Mucosa of stomach (tissue), 1 donor: ENCODE measurements at regions not wholly inside any gene's neighbourhood (a gene's known extent, or its start where the extent isn't known, plus 50 kb on each side); places are given as distances from the start of the nearest gene placed in this dataset.

ENCODE experiments used
- H3K27me3 ChIP-seq: one replicate; pipeline ENCODE4 v1.7.0; 2013; ENCODE audit warnings: mild to moderate bottlenecking, low read length; ENCODE audit not compliant: control insufficient read depth, insufficient read depth
- H3K36me3 ChIP-seq: one replicate; pipeline ENCODE4 v1.7.0; 2013; ENCODE audit warnings: low read length; ENCODE audit not compliant: control insufficient read depth, insufficient read depth
- H3K4me1 ChIP-seq: one replicate; pipeline ENCODE4 v1.7.0; 2013; ENCODE audit warnings: mild to moderate bottlenecking, low read length; ENCODE audit not compliant: control insufficient read depth, insufficient read depth
- H3K4me3 ChIP-seq: one replicate; pipeline ENCODE4 v1.7.0; 2013; ENCODE audit warnings: low read length
- H3K9ac ChIP-seq: one replicate; pipeline ENCODE4 v1.7.0; 2013; ENCODE audit warnings: mild to moderate bottlenecking, low read length, moderate library complexity
- H3K9me3 ChIP-seq: one replicate; pipeline ENCODE4 v1.7.0; 2013; ENCODE audit warnings: mild to moderate bottlenecking, low read length, moderate library complexity; ENCODE audit not compliant: control insufficient read depth
- donor health status: Pancreatic carcinoma.

DNA sequence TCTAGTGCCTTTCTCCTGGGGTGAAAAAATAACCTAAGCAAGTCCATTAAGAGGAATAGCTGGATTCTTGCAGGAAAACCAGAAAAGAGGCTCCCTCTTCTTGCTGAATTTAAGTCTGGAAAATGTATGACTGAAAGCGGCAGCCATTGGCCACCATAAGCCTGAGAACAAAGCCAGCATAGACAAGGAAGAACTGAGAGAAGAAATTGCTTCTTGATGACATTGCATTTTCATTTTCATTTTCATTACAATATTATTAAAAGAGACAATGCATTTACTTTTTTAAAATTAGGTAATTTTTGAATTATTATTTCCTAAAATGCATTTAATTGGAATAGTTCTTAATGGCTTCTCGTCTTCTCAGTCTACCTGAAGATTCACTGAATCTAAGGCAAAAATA is 1157.5 kb upstream of the ZEB2 start:
- no peak overlapping the region for H3K4me3 ChIP-seq
- no peak overlapping the region for H3K9ac ChIP-seq
- no peaks in the 10 kb centered on the region for H3K9me3 ChIP-seq
- H3K36me3 ChIP-seq = no peaks in the 10 kb centered on the region
- H3K4me1 ChIP-seq = no peaks in the 10 kb centered on the region
- no peaks in the 10 kb centered on the region for H3K27me3 ChIP-seq

- Histone ChIP-seq H3K9ac (no peak overlapping the region), H3K4me1 (no peaks in the 10 kb centered on the region), H3K27me3 (no peaks in the 10 kb centered on the region), H3K4me3 (no peak overlapping the region), H3K36me3 (no peaks in the 10 kb centered on the region), H3K9me3 (no peaks in the 10 kb centered on the region)
Measured at GRCh38 chr2:145674705-145675104, 1154.8 kb upstream of the ZEB2 start.

DNA sequence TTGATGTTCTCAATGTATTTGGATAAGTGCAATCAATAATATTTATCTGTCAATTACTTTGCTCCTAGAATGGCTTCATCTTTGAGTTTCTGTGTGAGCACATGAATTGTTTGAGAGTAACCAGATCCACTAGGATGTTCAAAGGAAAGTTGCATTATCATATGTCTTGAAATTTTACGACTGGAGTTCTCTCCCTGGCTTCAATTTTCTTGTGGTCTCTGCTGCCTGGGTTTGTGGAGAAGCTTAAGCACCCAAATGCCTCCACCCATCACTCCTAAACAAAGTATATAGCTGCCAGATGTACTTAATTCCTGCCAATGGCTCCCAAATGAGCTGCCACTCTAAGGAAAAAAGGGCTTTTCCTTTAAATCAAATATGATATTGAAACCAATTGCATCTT is 1149.4 kb upstream of the ZEB2 start:
- no peak overlapping the region for H3K9ac ChIP-seq
- no peaks in the 10 kb centered on the region for H3K4me1 ChIP-seq
- no peaks in the 10 kb centered on the region for H3K36me3 ChIP-seq
- H3K4me3 ChIP-seq = no peak overlapping the region
- no peaks in the 10 kb centered on the region for H3K9me3 ChIP-seq
- H3K27me3 ChIP-seq = no peaks in the 10 kb centered on the region

DNA sequence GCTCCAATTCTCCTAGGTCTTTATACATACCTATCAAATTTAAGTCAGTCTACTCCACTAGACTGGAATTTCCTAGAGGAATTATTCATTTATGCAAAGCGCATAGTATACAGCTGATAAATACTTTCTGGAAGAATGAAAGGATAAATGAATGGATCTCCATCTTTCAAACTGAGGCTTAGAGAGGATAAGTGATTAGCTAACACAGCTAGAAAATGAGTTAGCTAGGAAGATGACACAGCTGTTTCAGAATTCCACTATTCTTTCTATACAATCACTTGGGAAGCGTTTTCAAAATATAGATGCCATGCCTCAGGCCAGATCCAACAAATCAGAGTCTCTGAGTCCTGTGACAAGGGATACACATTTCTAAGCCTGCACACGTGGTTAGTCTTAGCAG is 1146.6 kb upstream of the ZEB2 start:
- no peaks in the 10 kb centered on the region for H3K36me3 ChIP-seq
- H3K4me3 ChIP-seq = no peak overlapping the region
- H3K9ac ChIP-seq = no peak overlapping the region
- no peaks in the 10 kb centered on the region for H3K9me3 ChIP-seq
- H3K4me1 ChIP-seq = no peaks in the 10 kb centered on the region
- no peaks in the 10 kb centered on the region for H3K27me3 ChIP-seq

- no peaks in the 10 kb centered on the region for H3K36me3 ChIP-seq
- H3K9me3 ChIP-seq = no peaks in the 10 kb centered on the region
- H3K9ac ChIP-seq = no peak overlapping the region
- H3K4me1 ChIP-seq = no peaks in the 10 kb centered on the region
- H3K4me3 ChIP-seq = no peak overlapping the region
- H3K27me3 ChIP-seq = no peaks in the 10 kb centered on the region
Measured at GRCh38 chr2:145657265-145657664, 1137.3 kb upstream of the ZEB2 start.

GRCh38 chr2:145655165-145655765 is 1135.3 kb upstream of the ZEB2 start:
- no peak overlapping the region for H3K9ac ChIP-seq
- no peaks in the 10 kb centered on the region for H3K27me3 ChIP-seq
- H3K36me3 ChIP-seq = no peaks in the 10 kb centered on the region
- H3K4me1 ChIP-seq = no peaks in the 10 kb centered on the region
- H3K4me3 ChIP-seq = no peak overlapping the region
- H3K9me3 ChIP-seq = no peaks in the 10 kb centered on the region

DNA sequence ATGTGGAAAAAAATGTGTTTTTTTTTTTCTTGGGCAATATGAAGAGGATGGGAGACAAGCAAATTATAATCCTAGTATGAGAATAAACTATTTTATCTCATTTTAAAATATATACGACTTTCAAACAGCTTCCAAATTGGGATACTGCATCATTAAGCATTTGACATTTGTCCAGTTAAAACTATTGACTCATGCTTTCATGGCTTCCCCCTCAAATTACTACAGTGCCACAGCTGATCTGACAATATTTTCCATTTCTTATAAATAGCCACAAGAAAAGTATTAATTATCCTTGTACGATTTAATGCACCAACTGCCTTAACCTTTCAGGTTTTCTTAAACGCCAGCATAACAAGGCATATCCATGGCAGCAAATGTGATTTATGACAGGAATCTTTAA is 1134.8 kb upstream of the ZEB2 start:
- no peaks in the 10 kb centered on the region for H3K4me1 ChIP-seq
- no peaks in the 10 kb centered on the region for H3K36me3 ChIP-seq
- no peak overlapping the region for H3K9ac ChIP-seq
- no peak overlapping the region for H3K4me3 ChIP-seq
- H3K27me3 ChIP-seq = no peaks in the 10 kb centered on the region
- no peaks in the 10 kb centered on the region for H3K9me3 ChIP-seq

DNA sequence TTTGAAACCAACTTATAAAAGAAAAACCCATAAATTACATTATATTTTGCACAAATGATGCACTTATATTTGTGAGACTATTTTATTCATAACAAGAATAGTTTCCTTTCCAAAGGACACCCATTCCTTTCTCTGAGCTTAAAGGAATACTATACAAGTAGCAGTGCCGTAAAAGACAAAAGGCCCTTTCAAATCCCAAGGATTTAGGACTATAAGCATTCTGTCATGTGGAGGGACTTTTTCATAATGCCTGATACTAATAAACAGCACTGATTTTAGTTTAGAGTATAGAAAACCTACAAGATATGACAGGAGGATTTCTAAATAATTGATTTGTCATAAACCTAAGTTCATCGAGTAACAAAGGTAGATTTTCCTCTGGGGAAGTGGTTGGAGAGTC is 1134.2 kb upstream of the ZEB2 start:
- no peak overlapping the region for H3K4me3 ChIP-seq
- no peaks in the 10 kb centered on the region for H3K4me1 ChIP-seq
- H3K27me3 ChIP-seq = no peaks in the 10 kb centered on the region
- no peak overlapping the region for H3K9ac ChIP-seq
- H3K9me3 ChIP-seq = no peaks in the 10 kb centered on the region
- H3K36me3 ChIP-seq = no peaks in the 10 kb centered on the region

DNA sequence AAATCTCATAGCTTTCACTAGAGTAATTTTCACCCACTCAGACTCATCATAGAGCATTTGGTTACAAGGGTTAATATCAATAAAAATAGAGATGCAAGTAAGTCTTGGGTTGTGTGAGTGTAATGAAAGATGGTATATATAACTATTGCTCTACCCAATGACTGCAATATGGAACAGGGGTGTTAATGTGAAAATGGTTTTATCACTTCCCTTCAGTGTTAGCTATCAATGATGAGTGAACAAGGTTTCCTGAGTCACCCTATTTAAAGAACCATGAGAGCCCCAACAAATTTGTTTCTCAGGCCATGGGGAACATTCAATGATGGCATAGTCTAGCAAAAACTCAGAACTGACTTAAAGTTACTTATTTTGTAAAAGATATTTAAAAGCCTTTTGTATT is 1133.6 kb upstream of the ZEB2 start:
- no peaks in the 10 kb centered on the region for H3K9me3 ChIP-seq
- no peaks in the 10 kb centered on the region for H3K27me3 ChIP-seq
- H3K36me3 ChIP-seq = no peaks in the 10 kb centered on the region
- no peak overlapping the region for H3K4me3 ChIP-seq
- H3K9ac ChIP-seq = no peak overlapping the region
- no peaks in the 10 kb centered on the region for H3K4me1 ChIP-seq

- Histone ChIP-seq H3K9ac (no peak overlapping the region), H3K4me3 (no peak overlapping the region), H3K4me1 (no peaks in the 10 kb centered on the region), H3K27me3 (no peaks in the 10 kb centered on the region), H3K36me3 (no peaks in the 10 kb centered on the region), H3K9me3 (no peaks in the 10 kb centered on the region)
Measured at GRCh38 chr2:145652571-145653545, 1132.9 kb upstream of the ZEB2 start.

DNA sequence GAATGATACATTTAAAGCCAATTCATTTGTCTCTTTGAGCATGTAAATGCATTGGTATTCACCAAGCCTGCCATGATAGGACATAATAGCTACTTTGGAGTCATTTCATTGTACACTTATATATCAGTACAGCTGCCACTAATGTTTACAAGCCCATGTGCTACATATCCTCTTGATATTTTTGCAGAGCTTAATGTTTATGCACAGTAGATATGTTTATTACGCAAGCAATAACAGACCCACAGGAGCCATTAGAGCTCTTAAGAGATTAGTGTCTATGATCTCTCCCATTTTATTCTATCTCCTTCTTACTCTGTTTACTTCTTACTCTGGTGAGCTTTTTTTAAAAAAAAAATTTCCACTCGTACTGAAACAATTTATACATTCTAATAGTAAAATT is 1132.1 kb upstream of the ZEB2 start:
- Histone ChIP-seq H3K4me1 (no peaks in the 10 kb centered on the region), H3K27me3 (no peaks in the 10 kb centered on the region), H3K4me3 (no peak overlapping the region), H3K9me3 (no peaks in the 10 kb centered on the region), H3K9ac (no peak overlapping the region), H3K36me3 (no peaks in the 10 kb centered on the region)

- Histone ChIP-seq H3K27me3 (no peaks in the 10 kb centered on the region), H3K9me3 (no peaks in the 10 kb centered on the region), H3K4me1 (no peaks in the 10 kb centered on the region), H3K36me3 (no peaks in the 10 kb centered on the region), H3K9ac (no peak overlapping the region), H3K4me3 (no peak overlapping the region)
Measured at GRCh38 chr2:145650226-145650625, 1130.3 kb upstream of the ZEB2 start.
